Liver (tissue), 8 donors: ENCODE measurements at regions not wholly inside any gene's neighbourhood (a gene's known extent, or its start where the extent isn't known, plus 50 kb on each side); places are given as distances from the start of the nearest gene placed in this dataset.

Experiments used
- DNase-seq: peaks from one replicate; pipeline ENCODE4 v3.0.0-alpha.2; 2017; ENCODE audit warnings: low spot score
- H3K27ac ChIP-seq, 2 donors: one replicate each; pipeline ENCODE4 v1.7.0; 2013; ENCODE audit warnings: inconsistent platforms in 2 of 2, low read length in 2 of 2, control low read depth in 1 of 2, low read depth in 1 of 2, mild to moderate bottlenecking in 1 of 2
- H3K27me3 ChIP-seq, 4 donors: one replicate each; pipeline versions ENCODE4 v1.6.1 to v1.7.0; 2013; ENCODE audit warnings: low read length in 3 of 4, inconsistent platforms in 1 of 4, mild to moderate bottlenecking in 1 of 4, moderate library complexity in 1 of 4; ENCODE audit not compliant: control insufficient read depth in 4 of 4, insufficient read depth in 4 of 4
- H3K36me3 ChIP-seq, 4 donors: one replicate each; pipeline versions ENCODE4 v1.6.1 to v1.7.0; 2013; ENCODE audit warnings: low read length in 3 of 4, mild to moderate bottlenecking in 3 of 4, low read depth in 1 of 4, moderate library complexity in 1 of 4; ENCODE audit not compliant: control insufficient read depth in 4 of 4, insufficient read depth in 3 of 4
- H3K4me1 ChIP-seq, 4 donors: one replicate each; pipeline versions ENCODE4 v1.6.1 to v1.7.0; 2013; ENCODE audit warnings: low read length in 3 of 4, mild to moderate bottlenecking in 3 of 4, moderate library complexity in 1 of 4; ENCODE audit not compliant: control insufficient read depth in 4 of 4, insufficient read depth in 4 of 4
- H3K4me3 ChIP-seq, 3 donors: one replicate each; pipeline versions ENCODE4 v1.6.1 to v1.7.0; 2013; ENCODE audit warnings: low read length in 3 of 3, control low read depth in 1 of 3, low read depth in 1 of 3, mild to moderate bottlenecking in 1 of 3
- H3K9ac ChIP-seq, 2 donors: one replicate each; pipeline ENCODE4 v1.7.0; 2013; ENCODE audit warnings: low read length in 2 of 2, mild to moderate bottlenecking in 2 of 2, moderate library complexity in 2 of 2, control low read depth in 1 of 2, low read depth in 1 of 2
- H3K9me3 ChIP-seq, 4 donors: one replicate each; pipeline versions ENCODE4 v1.6.1 to v1.7.0; 2013; ENCODE audit warnings: low read length in 3 of 4; ENCODE audit not compliant: control insufficient read depth in 4 of 4
- EGR1 ChIP-seq, 2 donors: IDR thresholded peaks; 2 replicates each; pipeline ENCODE4 v1.6.1; 2016 to 2018; ENCODE audit warnings: antibody characterized with exemption in 2 of 2, low read depth in 2 of 2
- FOXA1 ChIP-seq: IDR thresholded peaks from 2 replicates; pipeline ENCODE4 v1.6.1; 2016; ENCODE audit warnings: antibody characterized with exemption
- GABPA ChIP-seq, 2 donors: IDR thresholded peaks in 1 of 2; conservative IDR thresholded peaks in 1 of 2; 2 replicates each; pipeline ENCODE4 v1.6.1; 2016; ENCODE audit warnings: antibody characterized with exemption in 2 of 2, mild to moderate bottlenecking in 1 of 2, moderate library complexity in 1 of 2
- HNF4A ChIP-seq, 2 donors: conservative IDR thresholded peaks; 2 replicates each; pipeline ENCODE4 v1.6.1; 2016; ENCODE audit warnings: antibody characterized with exemption in 2 of 2, mild to moderate bottlenecking in 2 of 2
- HNF4G ChIP-seq: IDR thresholded peaks from 2 replicates; pipeline ENCODE4 v1.6.1; 2016; ENCODE audit warnings: antibody characterized with exemption
- NR2F2 ChIP-seq: IDR thresholded peaks from 2 replicates; pipeline ENCODE4 v1.6.1; 2016; ENCODE audit warnings: antibody characterized with exemption
- RAD21 ChIP-seq, 2 donors: IDR thresholded peaks; 2 replicates each; pipeline ENCODE4 v1.6.1; 2016; ENCODE audit warnings: antibody characterized with exemption in 2 of 2, mild to moderate bottlenecking in 2 of 2
- RXRA ChIP-seq, 2 donors: IDR thresholded peaks; 2 replicates each; pipeline ENCODE4 v1.6.1; 2017 to 2018; ENCODE audit warnings: antibody characterized with exemption in 2 of 2, mild to moderate bottlenecking in 1 of 2
- TAF1 ChIP-seq: conservative IDR thresholded peaks from 2 replicates; pipeline ENCODE4 v1.6.1; 2016; ENCODE audit warnings: antibody characterized with exemption, mild to moderate bottlenecking
- YY1 ChIP-seq: IDR thresholded peaks from 2 replicates; pipeline ENCODE4 v1.6.1; 2016; ENCODE audit warnings: antibody characterized with exemption, mild to moderate bottlenecking
- WGBS: extraction: QIAGEN DNeasy Blood & Tissue Kit; methylation state at CpG from one replicate; pipeline ENCODE4 v1.1.7; 2013; 5-methylcytosine and 5-hydroxymethylcytosine counted together
- TF ChIP-seq, protein P1 (sequence below): fragments of 150-350 bp; IDR thresholded peaks from 2 replicates; pipeline ENCODE4 v1.5.1; 2017; ENCODE audit warnings: improper control_type of control experiment, low read depth, low read length; ENCODE audit not compliant: missing input control
- TF ChIP-seq, protein P2 (sequence below): IDR thresholded peaks from 2 replicates; pipeline ENCODE4 v1.6.1; 2016; ENCODE audit warnings: antibody characterized with exemption
- TF ChIP-seq, protein P3 (sequence below): IDR thresholded peaks from 2 replicates; pipeline ENCODE4 v1.6.1; 2016; ENCODE audit warnings: antibody characterized with exemption
- TF ChIP-seq, protein P4 (sequence below): IDR thresholded peaks from 2 replicates; pipeline ENCODE4 v1.6.1; 2016; ENCODE audit warnings: antibody characterized with exemption
- donor health status: healthy.
- donor health status: healthy.
- donor health status: healthy.
- donor health status: healthy.
- donor health status: healthy.

DNA sequence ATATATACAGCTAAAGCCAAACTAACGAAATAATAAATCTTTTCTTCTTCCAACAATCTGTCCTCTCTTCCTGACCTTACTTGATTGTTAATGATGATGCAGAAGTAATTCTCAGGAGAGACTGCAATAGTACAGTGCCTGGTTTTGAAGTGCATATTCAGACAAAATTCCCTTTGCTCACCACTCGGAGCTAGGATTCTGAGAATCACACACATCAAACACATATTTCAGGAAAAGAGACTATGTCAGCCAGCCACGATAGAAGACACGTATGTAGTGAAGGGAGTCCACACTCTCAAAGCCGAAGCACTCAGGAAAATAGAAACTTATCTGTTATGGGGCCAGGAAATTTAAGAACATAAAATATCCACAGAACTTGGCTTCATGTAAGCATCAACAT lies 362.5 kb upstream of the FAT1 start:
- 78% methylated on average over 5 of the region's 5 CpGs for WGBS
- Histone ChIP-seq H3K36me3 (no peaks in the 10 kb centered on the region), H3K9me3 (no peaks in the 10 kb centered on the region), H3K9ac (no peak overlapping the region), H3K4me1 (no peaks in the 10 kb centered on the region), H3K4me3 (no peak overlapping the region), H3K27me3 (peaks cover 0 to 3% (median 0%) of the 10 kb centered on the region in 4 donors), H3K27ac (no peak overlapping the region)
- TF ChIP-seq HNF4G (no peak), HNF4A (conservative IDR thresholded peaks at IDR 0.05) (no peak), YY1 (no peak), TAF1 (no peak), EGR1 (IDR thresholded peaks at IDR 0.05; ENCODE audit: low read depth in 2 of 2) (no peak), GABPA (IDR thresholded peaks at IDR 0.05 in 1 of 2, conservative IDR thresholded peaks at IDR 0.05 in 1 of 2) (no peak), FOXA1 (no peak)
- TF ChIP-seq, protein P1, sequence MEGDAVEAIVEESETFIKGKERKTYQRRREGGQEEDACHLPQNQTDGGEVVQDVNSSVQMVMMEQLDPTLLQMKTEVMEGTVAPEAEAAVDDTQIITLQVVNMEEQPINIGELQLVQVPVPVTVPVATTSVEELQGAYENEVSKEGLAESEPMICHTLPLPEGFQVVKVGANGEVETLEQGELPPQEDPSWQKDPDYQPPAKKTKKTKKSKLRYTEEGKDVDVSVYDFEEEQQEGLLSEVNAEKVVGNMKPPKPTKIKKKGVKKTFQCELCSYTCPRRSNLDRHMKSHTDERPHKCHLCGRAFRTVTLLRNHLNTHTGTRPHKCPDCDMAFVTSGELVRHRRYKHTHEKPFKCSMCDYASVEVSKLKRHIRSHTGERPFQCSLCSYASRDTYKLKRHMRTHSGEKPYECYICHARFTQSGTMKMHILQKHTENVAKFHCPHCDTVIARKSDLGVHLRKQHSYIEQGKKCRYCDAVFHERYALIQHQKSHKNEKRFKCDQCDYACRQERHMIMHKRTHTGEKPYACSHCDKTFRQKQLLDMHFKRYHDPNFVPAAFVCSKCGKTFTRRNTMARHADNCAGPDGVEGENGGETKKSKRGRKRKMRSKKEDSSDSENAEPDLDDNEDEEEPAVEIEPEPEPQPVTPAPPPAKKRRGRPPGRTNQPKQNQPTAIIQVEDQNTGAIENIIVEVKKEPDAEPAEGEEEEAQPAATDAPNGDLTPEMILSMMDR, result no peak
- TF ChIP-seq, protein P2, sequence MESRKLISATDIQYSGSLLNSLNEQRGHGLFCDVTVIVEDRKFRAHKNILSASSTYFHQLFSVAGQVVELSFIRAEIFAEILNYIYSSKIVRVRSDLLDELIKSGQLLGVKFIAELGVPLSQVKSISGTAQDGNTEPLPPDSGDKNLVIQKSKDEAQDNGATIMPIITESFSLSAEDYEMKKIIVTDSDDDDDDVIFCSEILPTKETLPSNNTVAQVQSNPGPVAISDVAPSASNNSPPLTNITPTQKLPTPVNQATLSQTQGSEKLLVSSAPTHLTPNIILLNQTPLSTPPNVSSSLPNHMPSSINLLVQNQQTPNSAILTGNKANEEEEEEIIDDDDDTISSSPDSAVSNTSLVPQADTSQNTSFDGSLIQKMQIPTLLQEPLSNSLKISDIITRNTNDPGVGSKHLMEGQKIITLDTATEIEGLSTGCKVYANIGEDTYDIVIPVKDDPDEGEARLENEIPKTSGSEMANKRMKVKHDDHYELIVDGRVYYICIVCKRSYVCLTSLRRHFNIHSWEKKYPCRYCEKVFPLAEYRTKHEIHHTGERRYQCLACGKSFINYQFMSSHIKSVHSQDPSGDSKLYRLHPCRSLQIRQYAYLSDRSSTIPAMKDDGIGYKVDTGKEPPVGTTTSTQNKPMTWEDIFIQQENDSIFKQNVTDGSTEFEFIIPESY, result no peak
- TF ChIP-seq, protein P3, sequence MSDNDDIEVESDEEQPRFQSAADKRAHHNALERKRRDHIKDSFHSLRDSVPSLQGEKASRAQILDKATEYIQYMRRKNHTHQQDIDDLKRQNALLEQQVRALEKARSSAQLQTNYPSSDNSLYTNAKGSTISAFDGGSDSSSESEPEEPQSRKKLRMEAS, result no peak
- TF ChIP-seq, protein P4, sequence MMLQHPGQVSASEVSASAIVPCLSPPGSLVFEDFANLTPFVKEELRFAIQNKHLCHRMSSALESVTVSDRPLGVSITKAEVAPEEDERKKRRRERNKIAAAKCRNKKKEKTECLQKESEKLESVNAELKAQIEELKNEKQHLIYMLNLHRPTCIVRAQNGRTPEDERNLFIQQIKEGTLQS, result no peak
- no peak for DNase-seq

DNA sequence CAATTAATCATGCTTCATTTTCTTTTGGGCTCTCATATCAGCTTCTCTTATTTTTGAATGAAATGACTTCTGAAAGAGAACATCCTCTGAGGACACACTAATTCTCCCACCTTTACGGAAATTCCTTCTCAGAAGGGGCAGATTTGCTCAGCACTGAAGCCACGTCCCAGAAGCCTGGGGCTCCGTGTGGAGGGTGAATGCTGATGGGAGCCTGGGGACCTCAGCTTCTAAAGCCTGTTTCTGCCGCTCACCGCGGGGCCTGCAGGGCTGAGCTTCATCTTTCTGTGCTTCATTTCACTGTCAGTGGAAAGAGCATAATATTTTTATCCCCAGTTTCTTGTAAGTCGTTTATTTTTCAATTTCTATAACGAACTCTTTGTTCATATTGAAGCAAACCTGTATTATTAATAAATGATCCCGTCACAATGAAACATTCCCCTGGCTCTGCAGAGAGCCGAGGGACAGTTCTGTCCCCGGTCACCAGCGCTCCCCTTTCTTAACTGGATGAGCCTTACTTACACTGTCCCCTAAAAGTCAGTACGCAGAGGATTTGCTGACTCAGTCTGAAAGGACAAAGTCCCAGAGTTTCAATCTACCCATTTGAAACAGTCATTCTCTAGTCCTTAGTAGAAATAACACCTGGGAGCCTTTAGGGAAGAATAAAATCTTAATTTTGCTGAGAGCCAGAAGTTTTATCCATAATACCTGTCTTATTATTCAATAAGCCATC lies 364.6 kb upstream of the FAT1 start:
- H3K4me1 ChIP-seq, result no peaks in the 10 kb centered on the region
- no peak for DNase-seq
- H3K27ac ChIP-seq, result no peak overlapping the region
- TF ChIP-seq YY1, result no peak
- TF ChIP-seq EGR1 (IDR thresholded peaks at IDR 0.05; ENCODE audit: low read depth in 2 of 2), result no peak
- no peak for TF ChIP-seq RAD21 (IDR thresholded peaks at IDR 0.05)
- no peak for TF ChIP-seq NR2F2
- no peak for TF ChIP-seq RXRA (IDR thresholded peaks at IDR 0.05)
- TF ChIP-seq, protein P4, result no peak
- TF ChIP-seq, protein P1, result no peak
- no peaks in the 10 kb centered on the region for H3K9me3 ChIP-seq
- H3K9ac ChIP-seq, result no peak overlapping the region
- no peaks in the 10 kb centered on the region for H3K36me3 ChIP-seq
- H3K27me3 ChIP-seq, result peaks cover 0 to 3% (median 0%) of the 10 kb centered on the region in 4 donors
- H3K4me3 ChIP-seq, result no peak overlapping the region
- 42% methylated on average over 13 of the region's 13 CpGs for WGBS
